GM12865 (cell line): ENCODE measurements at regions not wholly inside any gene's neighbourhood (a gene's known extent, or its start where the extent isn't known, plus 50 kb on each side); places are given as distances from the start of the nearest gene placed in this dataset.

Experiments used
- DNase-seq: peaks from one replicate; pipeline ENCODE4 v3.0.0; 2010; ENCODE audit warnings: low read depth
- H3K4me3 ChIP-seq: 2 replicates; pipeline ENCODE4 v1.5.1; 2011; ENCODE audit warnings: mild to moderate bottlenecking, low read depth, low read length, control low read depth
- CTCF ChIP-seq: IDR thresholded peaks from 2 replicates; pipeline ENCODE4 v1.5.1; 2011; ENCODE audit warnings: low read length, control low read depth, low read depth, inconsistent platforms; ENCODE audit not compliant: insufficient read depth; ENCODE audit errors: missing control alignments

- no peak for TF ChIP-seq CTCF
Observed at GRCh38 chr11:10942620-10943019, 84.8 kb upstream of the ZBED5 start.

GRCh38 chr11:10941871-10942270 lies 84.0 kb upstream of the ZBED5 start:
- no peak for DNase-seq
- H3K4me3 ChIP-seq, result no peak overlapping the region

More at GRCh38 chr11:10942620-10943019, 84.8 kb upstream of the ZBED5 start:
- H3K4me3 ChIP-seq, result no peak overlapping the region
- no peak for DNase-seq

GRCh38 chr11:10941414-10941813 lies 83.6 kb upstream of the ZBED5 start:
- DNase-seq, result no peak
- no peak overlapping the region for H3K4me3 ChIP-seq
- TF ChIP-seq CTCF, result no peak

More at GRCh38 chr11:10941871-10942270, 84.0 kb upstream of the ZBED5 start:
- TF ChIP-seq CTCF, result no peak

- H3K4me3 ChIP-seq, result no peak overlapping the region
- no peak for TF ChIP-seq CTCF
- DNase-seq, result no peak
Observed at GRCh38 chr11:10938650-10939387, 81.0 kb upstream of the ZBED5 start.

- no peak for DNase-seq
- TF ChIP-seq CTCF, result no peak
- no peak overlapping the region for H3K4me3 ChIP-seq
Observed at GRCh38 chr11:10938231-10938630, 80.4 kb upstream of the ZBED5 start.

- no peak for DNase-seq
- TF ChIP-seq CTCF, result no peak
- no peak overlapping the region for H3K4me3 ChIP-seq
Observed at GRCh38 chr11:10937385-10937771, 79.5 kb upstream of the ZBED5 start.
